K562 (cell line): ENCODE measurements at regions not wholly inside any gene's neighbourhood (a gene's known extent, or its start where the extent isn't known, plus 50 kb on each side); places are given as distances from the start of the nearest gene placed in this dataset.

ENCODE experiments used
- ATAC-seq: fragments of 200-7000 bp; cut with Tn5 transposase; 3 replicates; pipeline ENCODE4 v1.9.1; 2020; ENCODE audit warnings: moderate library complexity
- BruUV-seq: library from RNA; stranded (reverse); fragments of 400-500 nt; replicated peaks from 2 replicates; lab custom pipeline; 2021; lab: Mats Ljungman, UMichigan
- CTCF ChIA-PET: fragments of 300-600 bp; formaldehyde crosslinking; extraction: SDS; loops from one replicate; lab custom pipeline; 2021; ENCODE audit warnings: low intra/inter-chr PET ratio; lab: Yijun Ruan, JAX
- POLR2A ChIA-PET: fragments of 300-600, 350-650 bp; sonication (Branson Sonifier 250); formaldehyde crosslinking; extraction: SDS; loops from one replicate; lab custom pipeline; 2021; ENCODE audit warnings: antibody characterized with exemption, inconsistent platforms; lab: Yijun Ruan, JAX
- DNase-seq, 4 experiments: peaks; one replicate each; pipeline versions ENCODE4 v3.0.0 to v3.0.0-alpha.2; 2011 to 2018; ENCODE audit warnings: low spot score in 3 of 4, mixed read lengths in 3 of 4; ENCODE audit errors: extremely low read depth in 1 of 4
- FAIRE-seq: peaks from 2 replicates; lab custom pipeline; 2011; peaks lifted over from hg19 to GRCh38; lab: Jason Lieb, UNC
- H2AFZ ChIP-seq: 2 replicates; pipeline ENCODE4 v1.6.0; 2011; ENCODE audit warnings: low read depth, low read length, control low read depth, inconsistent platforms
- H3K27ac ChIP-seq: fragments of 200-600 bp; 3 replicates; pipeline ENCODE4 v1.8.0; 2011; ENCODE audit warnings: low read depth, mild to moderate bottlenecking, control low read depth, inconsistent platforms, low read length, moderate library complexity, mixed read lengths; ENCODE audit errors: extremely low read depth
- H3K27me3 ChIP-seq, 2 experiments: fragments of 300-600 bp in 1 of 2; 2 replicates in 1 of 2; 3 replicates in 1 of 2; pipeline versions ENCODE4 v1.6.0 to v1.8.0; 2011; ENCODE audit warnings: inconsistent platforms in 2 of 2, low read length in 2 of 2, mild to moderate bottlenecking in 1 of 2, mixed read lengths in 1 of 2, moderate library complexity in 1 of 2; ENCODE audit not compliant: control insufficient read depth in 2 of 2, insufficient read depth in 2 of 2
- H3K36me3 ChIP-seq: fragments of 300-600 bp; 3 replicates; pipeline ENCODE4 v1.8.0; 2011; ENCODE audit warnings: mild to moderate bottlenecking, low read length, inconsistent platforms; ENCODE audit not compliant: control insufficient read depth, insufficient read depth
- H3K4me1 ChIP-seq, 2 experiments: fragments of 200-600 bp in 1 of 2; replicated peaks in 1 of 2; 2 replicates in 1 of 2; 3 replicates in 1 of 2; pipeline versions ENCODE4 v1.5.1 to v1.8.0; 2011; ENCODE audit warnings: inconsistent platforms in 2 of 2, low read length in 2 of 2, mild to moderate bottlenecking in 1 of 2, mixed read lengths in 1 of 2, moderate library complexity in 1 of 2; ENCODE audit not compliant: control insufficient read depth in 2 of 2, insufficient read depth in 2 of 2
- H3K4me2 ChIP-seq: 2 replicates; pipeline ENCODE4 v1.6.1; 2011; ENCODE audit warnings: low read length, control low read depth, inconsistent platforms, mixed read lengths; ENCODE audit not compliant: insufficient read depth
- H3K4me3 ChIP-seq: fragments of 200-600 bp; sonication (generic), shearing (Covaris generic); 2 replicates; pipeline ENCODE4 v1.5.1; 2016; ENCODE audit warnings: control low read depth, inconsistent platforms
- H3K79me2 ChIP-seq: fragments of 200-600 bp; 3 replicates; pipeline ENCODE4 v1.8.0; 2011; ENCODE audit warnings: low read length, inconsistent platforms; ENCODE audit not compliant: control insufficient read depth, insufficient read depth
- H3K9ac ChIP-seq, 2 experiments: 2 replicates each; pipeline versions ENCODE4 v1.6.0 to v1.6.1; 2011; ENCODE audit warnings: low read depth in 2 of 2, low read length in 2 of 2, control low read depth in 1 of 2, inconsistent platforms in 1 of 2, mild to moderate bottlenecking in 1 of 2, mixed read lengths in 1 of 2; ENCODE audit not compliant: insufficient read depth in 1 of 2
- H3K9me1 ChIP-seq: one replicate; pipeline ENCODE4 v1.6.0; 2011; ENCODE audit warnings: inconsistent platforms, mild to moderate bottlenecking, low read length, moderate library complexity; ENCODE audit not compliant: control insufficient read depth, insufficient read depth
- H3K9me3 ChIP-seq: replicated peaks from 2 replicates; pipeline ENCODE4 v1.5.1; 2011; ENCODE audit warnings: low read depth, low read length, inconsistent platforms; ENCODE audit not compliant: control insufficient read depth, insufficient read depth
- H4K20me1 ChIP-seq: replicated peaks from 2 replicates; pipeline ENCODE4 v1.6.1; 2011; ENCODE audit warnings: low read length, inconsistent platforms, mixed read lengths; ENCODE audit not compliant: control insufficient read depth, insufficient read depth
- CHAMP1 ChIP-seq: fragments of 450-650 bp; IDR thresholded peaks from 2 replicates; pipeline ENCODE4 v1.6.1; 2016; ENCODE audit warnings: mild to moderate bottlenecking
- GTF2A2 ChIP-seq: IDR thresholded peaks from 2 replicates; pipeline ENCODE4 v1.6.1; 2016; ENCODE audit warnings: mild to moderate bottlenecking, missing genetic modification characterization, missing compliant biosample characterization
- HES1 ChIP-seq: fragments of 450-650 bp; IDR thresholded peaks from 2 replicates; pipeline ENCODE4 v1.6.1; 2016; ENCODE audit warnings: low read depth, mild to moderate bottlenecking, moderate library complexity
- PCBP2 ChIP-seq: fragments of 200-400 bp; formaldehyde crosslinking; IDR thresholded peaks from 2 replicates; pipeline ENCODE4 v1.6.1; 2018; ENCODE audit warnings: low read length, low read depth, mild to moderate bottlenecking, moderate library complexity; ENCODE audit not compliant: poor library complexity, severe bottlenecking
- POLR3A ChIP-seq: IDR thresholded peaks from 2 replicates; pipeline ENCODE4 v1.6.1; 2011; ENCODE audit warnings: borderline replicate concordance, mild to moderate bottlenecking, moderate library complexity; ENCODE audit not compliant: insufficient read length, insufficient read depth; ENCODE audit errors: extremely low read depth
- POLR3G ChIP-seq: IDR thresholded peaks from 2 replicates; pipeline ENCODE4 v1.6.1; 2011; ENCODE audit not compliant: insufficient read length, insufficient replicate concordance; ENCODE audit errors: extremely low read depth
- TCFL5 ChIP-seq: fragments of 250-450 bp; sonication (Bioruptor Pico); conservative IDR thresholded peaks from 2 replicates; pipeline ENCODE4 v1.6.1; 2021; ENCODE audit warnings: mild to moderate bottlenecking, moderate library complexity, matching md5 sums
- ZNF717 ChIP-seq: fragments of 250-450 bp; sonication (Bioruptor Pico); IDR thresholded peaks from 2 replicates; pipeline ENCODE4 v1.5.0; 2021
- WGBS: fragments of 100-300 bp; shearing (Covaris generic); methylation state at CpG from one replicate; pipeline ENCODE4 v1.1.6; 2016; ENCODE audit warnings: low coverage, mixed read lengths; ENCODE audit not compliant: insufficient coverage; ENCODE audit errors: missing lambda C conversion rate; 5-methylcytosine and 5-hydroxymethylcytosine counted together
- in situ Hi-C: fragments of 300-500 bp; cut with MboI; formaldehyde crosslinking; loops from 4 replicates; pipeline ENCODE4 v1.15.0; 2018; ENCODE audit warnings: inconsistent platforms, mixed read lengths
- intact Hi-C: fragments of 100-400 bp; cut with micrococcal nuclease; formaldehyde crosslinking; loops from 2 replicates; pipeline ENCODE4 v1.14.2; 2022

GRCh38 chr9:33638391-33638915 is 114.4 kb downstream of the ANKRD18B start:
- 0% methylated on average over 5 of the region's 6 CpGs for WGBS
- peaks cover 2 to 13% of the 10 kb centered on the region in 2 experiments; a peak in 4 of 5 replicates for H3K27me3 ChIP-seq
- BruUV-seq = no TSS peak

More at GRCh38 chr9:33638391-33638915, 114.4 kb downstream of the ANKRD18B start:
- DNase-seq = no peak
- TF ChIP-seq CHAMP1 (no peak), POLR3G (no peak), POLR3A (no peak), HES1 (no peak), GTF2A2 (tag) (no peak), PCBP2 (no peak), ZNF717 (CRISPR knock-in tag) (no peak), TCFL5 (CRISPR knock-in tag) (no peak)
- Histone ChIP-seq H3K36me3 (no peaks in the 10 kb centered on the region), H2AFZ (no peak overlapping the region), H3K9ac (no peak overlapping the region), H3K4me2 (no peak overlapping the region), H3K27ac (no peak overlapping the region), H4K20me1 (no peaks in the 10 kb centered on the region), H3K4me3 (no peak overlapping the region), H3K9me1 (no peaks in the 10 kb centered on the region), H3K4me1 (no peaks in the 10 kb centered on the region), H3K79me2 (no peaks in the 10 kb centered on the region), H3K9me3 (no peaks in the 10 kb centered on the region)
- POLR2A ChIA-PET = interaction anchor here (0.6 to 1.4 kb wide), 2 partner anchors 9 to 264 kb away, joined by 3 to 10 read pairs; no protein-coding TSS in a partner anchor
- no peak for ATAC-seq
- in situ Hi-C loops = loop anchor here (10.0 kb wide), 1 partner anchor 66 kb away; no protein-coding TSS in a partner anchor
- CTCF ChIA-PET = no interaction called here
- no peak for FAIRE-seq
- intact Hi-C loops = no loop called here
